Suprapubic skin (tissue), 4 donors: ENCODE measurements at regions not wholly inside any gene's neighbourhood (a gene's known extent, or its start where the extent isn't known, plus 50 kb on each side); places are given as distances from the start of the nearest gene placed in this dataset.

Experiments
- DNase-seq, 2 donors: peaks; one replicate each; pipeline ENCODE4 v3.0.0-alpha.2; 2019; ENCODE audit warnings: low spot score in 2 of 2
- H3K27ac ChIP-seq: fragments of 200-600 bp; sonication (generic); one replicate; pipeline ENCODE4 v1.5.1; 2019
- H3K27me3 ChIP-seq: fragments of 200-600 bp; sonication (generic); one replicate; pipeline ENCODE4 v1.5.1; 2019
- H3K36me3 ChIP-seq: fragments of 200-600 bp; sonication (generic); one replicate; pipeline ENCODE4 v1.5.1; 2019
- H3K4me1 ChIP-seq: fragments of 200-600 bp; sonication (generic); one replicate; pipeline ENCODE4 v1.5.1; 2019
- H3K4me3 ChIP-seq: fragments of 200-600 bp; sonication (generic); one replicate; pipeline ENCODE4 v1.5.1; 2019; ENCODE audit warnings: mild to moderate bottlenecking
- H3K9me3 ChIP-seq: fragments of 200-600 bp; sonication (generic); one replicate; pipeline ENCODE4 v1.5.1; 2019
- EP300 ChIP-seq: sonication (generic); formaldehyde crosslinking; IDR thresholded peaks from one replicate; pipeline ENCODE4 v1.6.1; 2017; ENCODE audit warnings: antibody characterized with exemption
- POLR2A ChIP-seq, 2 donors: fragments of 450-650 bp; IDR thresholded peaks; one replicate each; pipeline ENCODE4 v1.6.1; 2017; ENCODE audit warnings: antibody characterized with exemption in 2 of 2, mild to moderate bottlenecking in 2 of 2, moderate library complexity in 2 of 2
- POLR2AphosphoS5 ChIP-seq, 3 donors: sonication (generic); formaldehyde crosslinking; IDR thresholded peaks; one replicate each; pipeline ENCODE4 v1.6.1; 2017; ENCODE audit warnings: antibody characterized with exemption in 3 of 3
- WGBS: methylation state at CpG from one replicate; pipeline ENCODE4 v1.1.5; 2018; 5-methylcytosine and 5-hydroxymethylcytosine counted together
- TF ChIP-seq, protein P1 (sequence below), 2 donors: fragments of 200-600 bp in 1 of 2; fragments of 450-650 bp in 1 of 2; sonication (generic) in 1 of 2; IDR thresholded peaks; one replicate each; pipeline ENCODE4 v1.5.1; 2016 to 2019; ENCODE audit warnings: antibody characterized with exemption in 2 of 2, mild to moderate bottlenecking in 1 of 2, moderate library complexity in 1 of 2

DNA sequence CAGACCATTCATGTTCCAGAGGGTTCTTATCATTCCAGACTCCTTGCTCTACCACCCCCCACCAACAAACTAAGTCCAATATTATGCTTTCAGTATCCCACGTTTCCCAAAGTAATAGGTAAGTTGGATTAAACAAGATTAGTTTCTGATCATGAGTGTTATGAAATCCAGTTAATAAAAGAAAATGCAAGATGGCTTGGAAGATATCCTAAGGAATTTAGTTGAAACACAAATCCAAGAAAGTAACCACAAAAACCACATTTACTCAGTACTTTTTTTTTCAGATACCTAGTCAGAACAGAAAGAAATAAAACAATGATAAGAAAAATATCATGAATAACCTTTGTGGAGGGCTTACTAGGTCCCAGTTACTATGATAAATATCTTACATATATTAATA, 119.4 kb upstream of the MIR17HG start:
- Histone ChIP-seq H3K36me3 (no peaks in the 10 kb centered on the region), H3K4me1 (no peaks in the 10 kb centered on the region), H3K27ac (no peak overlapping the region), H3K4me3 (no peak overlapping the region), H3K9me3 (no peaks in the 10 kb centered on the region), H3K27me3 (no peaks in the 10 kb centered on the region)
- 54% methylated on average over 1 of the region's 1 CpG for WGBS
- TF ChIP-seq POLR2A (IDR thresholded peaks at IDR 0.05) = no peak
- no peak for TF ChIP-seq POLR2AphosphoS5 (IDR thresholded peaks at IDR 0.05)
- TF ChIP-seq EP300 = no peak
- TF ChIP-seq, protein P1, sequence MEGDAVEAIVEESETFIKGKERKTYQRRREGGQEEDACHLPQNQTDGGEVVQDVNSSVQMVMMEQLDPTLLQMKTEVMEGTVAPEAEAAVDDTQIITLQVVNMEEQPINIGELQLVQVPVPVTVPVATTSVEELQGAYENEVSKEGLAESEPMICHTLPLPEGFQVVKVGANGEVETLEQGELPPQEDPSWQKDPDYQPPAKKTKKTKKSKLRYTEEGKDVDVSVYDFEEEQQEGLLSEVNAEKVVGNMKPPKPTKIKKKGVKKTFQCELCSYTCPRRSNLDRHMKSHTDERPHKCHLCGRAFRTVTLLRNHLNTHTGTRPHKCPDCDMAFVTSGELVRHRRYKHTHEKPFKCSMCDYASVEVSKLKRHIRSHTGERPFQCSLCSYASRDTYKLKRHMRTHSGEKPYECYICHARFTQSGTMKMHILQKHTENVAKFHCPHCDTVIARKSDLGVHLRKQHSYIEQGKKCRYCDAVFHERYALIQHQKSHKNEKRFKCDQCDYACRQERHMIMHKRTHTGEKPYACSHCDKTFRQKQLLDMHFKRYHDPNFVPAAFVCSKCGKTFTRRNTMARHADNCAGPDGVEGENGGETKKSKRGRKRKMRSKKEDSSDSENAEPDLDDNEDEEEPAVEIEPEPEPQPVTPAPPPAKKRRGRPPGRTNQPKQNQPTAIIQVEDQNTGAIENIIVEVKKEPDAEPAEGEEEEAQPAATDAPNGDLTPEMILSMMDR (IDR thresholded peaks at IDR 0.05) = no peak
- DNase-seq = no peak

DNA sequence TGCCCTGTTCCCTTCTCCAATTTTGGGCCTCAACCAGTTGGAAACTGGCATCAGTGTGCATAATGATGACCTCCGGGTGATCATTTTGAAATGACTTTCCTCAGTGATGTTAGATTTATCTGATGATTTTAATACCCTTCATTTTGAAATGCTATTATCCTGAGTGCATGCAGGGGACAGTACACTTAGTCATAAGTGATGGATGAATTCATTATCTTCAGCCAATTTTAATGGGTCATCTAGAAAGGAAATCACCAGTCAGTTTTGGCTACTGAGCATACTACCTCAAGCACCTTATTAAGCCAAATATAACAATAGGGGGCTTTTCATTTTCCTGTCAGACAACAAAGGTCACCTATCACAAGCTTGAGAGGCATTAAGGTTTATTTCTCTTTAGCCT, 118.5 kb upstream of the MIR17HG start:
- H3K27me3 ChIP-seq = no peaks in the 10 kb centered on the region
- no peak for DNase-seq
- no peaks in the 10 kb centered on the region for H3K4me1 ChIP-seq
- no peak overlapping the region for H3K4me3 ChIP-seq
- TF ChIP-seq, protein P1 (IDR thresholded peaks at IDR 0.05) = no peak
- no peak for TF ChIP-seq POLR2AphosphoS5 (IDR thresholded peaks at IDR 0.05)
- 86% methylated on average over 1 of the region's 1 CpG for WGBS
- no peaks in the 10 kb centered on the region for H3K9me3 ChIP-seq
- H3K36me3 ChIP-seq = no peaks in the 10 kb centered on the region
- H3K27ac ChIP-seq = no peak overlapping the region

DNA sequence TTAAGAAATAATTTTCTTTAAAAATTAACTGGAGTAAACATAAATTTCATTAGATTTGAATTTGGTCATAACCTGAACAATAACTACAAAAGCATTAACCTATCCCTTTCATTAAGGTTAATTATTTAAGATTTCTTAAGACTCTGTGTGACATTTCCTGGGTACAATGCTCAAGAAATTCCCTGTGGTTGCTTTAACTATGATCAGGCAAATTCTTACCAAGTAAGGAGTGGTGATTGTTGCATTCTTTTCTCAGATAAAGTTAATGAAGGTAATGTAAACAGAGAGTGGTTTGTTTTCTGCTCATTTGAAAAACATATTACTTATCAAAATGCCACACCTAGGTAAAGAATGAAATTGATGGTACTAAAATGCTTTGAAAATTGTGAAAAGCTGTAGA, 114.8 kb upstream of the MIR17HG start:
- Histone ChIP-seq H3K27me3 (no peaks in the 10 kb centered on the region), H3K4me1 (no peaks in the 10 kb centered on the region), H3K27ac (no peak overlapping the region), H3K4me3 (no peak overlapping the region), H3K9me3 (no peaks in the 10 kb centered on the region), H3K36me3 (no peaks in the 10 kb centered on the region)
- TF ChIP-seq POLR2A (IDR thresholded peaks at IDR 0.05) = no peak
- TF ChIP-seq, protein P1 (IDR thresholded peaks at IDR 0.05) = no peak
- no peak for TF ChIP-seq POLR2AphosphoS5 (IDR thresholded peaks at IDR 0.05)
- TF ChIP-seq EP300 = no peak
- DNase-seq = no peak

DNA sequence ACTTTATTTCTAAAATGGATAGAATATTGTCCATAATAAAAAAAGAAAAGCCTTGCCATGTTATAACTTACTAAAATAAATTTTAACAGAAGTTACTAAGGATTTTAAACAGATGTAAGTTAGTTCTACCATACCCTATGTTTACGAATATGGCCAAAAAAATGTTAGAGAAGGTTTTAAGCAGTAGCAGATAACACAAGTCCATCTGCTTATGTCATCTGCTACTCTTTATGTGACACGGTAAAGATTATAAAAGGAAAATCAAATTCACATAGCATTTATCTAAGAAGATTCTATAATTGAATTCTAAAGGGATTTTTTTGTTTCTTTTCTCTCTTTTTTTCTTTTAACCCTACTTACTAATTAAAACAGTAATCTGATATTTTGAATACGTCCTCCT, 114.2 kb upstream of the MIR17HG start:
- no peaks in the 10 kb centered on the region for H3K27me3 ChIP-seq
- no peak overlapping the region for H3K27ac ChIP-seq
- no peak overlapping the region for H3K4me3 ChIP-seq
- 81% methylated on average over 3 of the region's 3 CpGs for WGBS
- no peak for TF ChIP-seq EP300
- TF ChIP-seq POLR2A (IDR thresholded peaks at IDR 0.05) = no peak
- TF ChIP-seq POLR2AphosphoS5 (IDR thresholded peaks at IDR 0.05) = no peak
- TF ChIP-seq, protein P1 (IDR thresholded peaks at IDR 0.05) = no peak
- no peak for DNase-seq
- H3K4me1 ChIP-seq = no peaks in the 10 kb centered on the region
- no peaks in the 10 kb centered on the region for H3K9me3 ChIP-seq
- no peaks in the 10 kb centered on the region for H3K36me3 ChIP-seq

DNA sequence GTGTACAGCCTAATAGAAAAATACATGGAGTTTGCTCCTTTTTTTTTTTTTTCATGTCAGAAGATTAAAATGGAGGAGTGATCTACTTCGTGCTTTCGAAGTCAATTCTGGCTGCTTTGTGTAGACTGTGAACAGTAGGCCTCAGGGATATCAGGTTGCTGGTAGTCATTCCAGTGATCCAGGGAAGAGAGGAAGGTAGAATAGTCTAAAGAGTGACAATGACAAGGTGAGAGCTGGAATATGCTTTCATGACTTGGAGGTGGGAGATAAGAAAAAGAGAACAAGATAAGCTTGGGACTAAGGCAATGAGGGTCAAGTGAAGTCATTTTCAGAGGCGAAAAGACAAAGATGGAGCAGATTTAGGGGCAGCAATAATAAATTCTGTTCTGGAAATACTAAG, 111.3 kb upstream of the MIR17HG start:
- no peak overlapping the region for H3K27ac ChIP-seq
- H3K4me3 ChIP-seq = no peak overlapping the region
- no peak for DNase-seq
- no peak for TF ChIP-seq POLR2A (IDR thresholded peaks at IDR 0.05)
- TF ChIP-seq, protein P1 (IDR thresholded peaks at IDR 0.05) = no peak
- TF ChIP-seq EP300 = no peak
- TF ChIP-seq POLR2AphosphoS5 (IDR thresholded peaks at IDR 0.05) = no peak
- no peaks in the 10 kb centered on the region for H3K36me3 ChIP-seq
- no peaks in the 10 kb centered on the region for H3K4me1 ChIP-seq
- no peaks in the 10 kb centered on the region for H3K9me3 ChIP-seq
- no peaks in the 10 kb centered on the region for H3K27me3 ChIP-seq
- WGBS = 91% methylated on average over 3 of the region's 3 CpGs
